IMR-90 (cell line): ENCODE measurements at regions not wholly inside any gene's neighbourhood (a gene's known extent, or its start where the extent isn't known, plus 50 kb on each side); places are given as distances from the start of the nearest gene placed in this dataset.

Experiments used
- ATAC-seq: fragments of 200-7000 bp; cut with Tn5 transposase; 2 replicates; pipeline ENCODE4 v1.9.1; 2020; ENCODE audit warnings: low read depth, mild to moderate bottlenecking, moderate library complexity
- BruUV-seq: library from RNA; stranded (reverse); fragments of 400-500 nt; replicated peaks from 2 replicates; lab custom pipeline; 2021; lab: Mats Ljungman, UMichigan
- CTCF ChIA-PET: fragments of 300-600 bp; formaldehyde crosslinking; extraction: SDS; loops from one replicate; lab custom pipeline; 2021; ENCODE audit warnings: antibody characterized with exemption; lab: Yijun Ruan, JAX
- POLR2A ChIA-PET: fragments of 300-600 bp; sonication (Branson Sonifier 250); formaldehyde crosslinking; loops from one replicate; lab custom pipeline; 2022; ENCODE audit warnings: antibody characterized with exemption; ENCODE audit not compliant: unreplicated experiment; lab: Charles Lee
- DNase-seq: peaks from one replicate; pipeline ENCODE4 v3.0.0; 2013
- H2AFZ ChIP-seq: replicated peaks from 2 replicates; pipeline ENCODE3; 2013; ENCODE audit warnings: low read length, mild to moderate bottlenecking; ENCODE audit not compliant: poor library complexity
- H2AK5ac ChIP-seq: 2 replicates; pipeline ENCODE4 v1.6.1; 2013; ENCODE audit warnings: low read depth, low read length, inconsistent platforms
- H2AK9ac ChIP-seq: replicated peaks from 2 replicates; pipeline ENCODE3; 2013; ENCODE audit warnings: mild to moderate bottlenecking, low read depth, low read length, moderate library complexity; ENCODE audit not compliant: poor library complexity
- H2BK120ac ChIP-seq: 2 replicates; pipeline ENCODE4 v1.6.1; 2013; ENCODE audit warnings: low read depth, low read length, inconsistent platforms
- H2BK15ac ChIP-seq: 3 replicates; pipeline ENCODE4 v1.6.1; 2013; ENCODE audit warnings: low read depth, low read length, inconsistent platforms
- H2BK20ac ChIP-seq: 2 replicates; pipeline ENCODE4 v1.6.1; 2013; ENCODE audit warnings: low read depth, mild to moderate bottlenecking, inconsistent platforms, low read length, moderate library complexity
- H2BK5ac ChIP-seq: 2 replicates; pipeline ENCODE4 v1.6.1; 2013; ENCODE audit warnings: mild to moderate bottlenecking, low read depth, low read length, inconsistent platforms; ENCODE audit not compliant: poor library complexity, severe bottlenecking
- H3K14ac ChIP-seq: replicated peaks from 2 replicates; pipeline ENCODE4 v1.6.1; 2013; ENCODE audit warnings: low read depth, low read length, inconsistent platforms
- H3K18ac ChIP-seq: 2 replicates; pipeline ENCODE4 v1.6.1; 2013; ENCODE audit warnings: low read depth, low read length, control low read depth
- H3K23ac ChIP-seq: 2 replicates; pipeline ENCODE4 v1.6.1; 2013; ENCODE audit warnings: low read depth, low read length, inconsistent platforms
- H3K27ac ChIP-seq: 2 replicates; pipeline ENCODE4 v1.5.1; 2013; ENCODE audit warnings: mild to moderate bottlenecking, control low read depth, low read length; ENCODE audit not compliant: insufficient read depth
- H3K27me3 ChIP-seq: 2 replicates; pipeline ENCODE4 v1.6.1; 2013; ENCODE audit warnings: low read length; ENCODE audit not compliant: control insufficient read depth, insufficient read depth
- H3K36me3 ChIP-seq: 2 replicates; pipeline ENCODE4 v1.6.1; 2013; ENCODE audit warnings: low read length, mixed read lengths; ENCODE audit not compliant: control insufficient read depth, insufficient read depth
- H3K4ac ChIP-seq: 2 replicates; pipeline ENCODE4 v1.6.1; 2013; ENCODE audit warnings: low read depth, low read length, inconsistent platforms
- H3K4me1 ChIP-seq: 2 replicates; pipeline ENCODE4 v1.6.1; 2013; ENCODE audit warnings: low read length, mixed read lengths; ENCODE audit not compliant: control insufficient read depth, insufficient read depth
- H3K4me2 ChIP-seq: 2 replicates; pipeline ENCODE4 v1.6.1; 2013; ENCODE audit warnings: low read depth, mild to moderate bottlenecking, control low read depth, low read length, moderate library complexity
- H3K4me3 ChIP-seq: 2 replicates; pipeline ENCODE4 v1.5.1; 2013; ENCODE audit warnings: low read depth, mild to moderate bottlenecking, control low read depth, low read length, moderate library complexity; ENCODE audit not compliant: insufficient read depth
- H3K56ac ChIP-seq: 2 replicates; pipeline ENCODE4 v1.6.1; 2013; ENCODE audit warnings: low read length, inconsistent platforms; ENCODE audit not compliant: insufficient read depth; ENCODE audit errors: extremely low read depth
- H3K79me1 ChIP-seq, 2 experiments: 2 replicates each; pipeline ENCODE4 v1.6.1; 2013; ENCODE audit warnings: low read length in 2 of 2, inconsistent platforms in 1 of 2, low read depth in 1 of 2
- H3K9ac ChIP-seq: 2 replicates; pipeline ENCODE4 v1.6.1; 2013; ENCODE audit warnings: low read depth, low read length, control low read depth
- H3K9me1 ChIP-seq: 2 replicates; pipeline ENCODE4 v1.6.1; 2013; ENCODE audit warnings: low read length, inconsistent platforms; ENCODE audit not compliant: insufficient read depth
- H3K9me3 ChIP-seq: 2 replicates; pipeline ENCODE4 v1.6.1; 2013; ENCODE audit warnings: low read length; ENCODE audit not compliant: control insufficient read depth, insufficient read depth
- H4K20me1 ChIP-seq: 2 replicates; pipeline ENCODE4 v1.6.1; 2013; ENCODE audit warnings: low read length, inconsistent platforms; ENCODE audit not compliant: insufficient read depth
- H4K5ac ChIP-seq: 2 replicates; pipeline ENCODE4 v1.6.1; 2013; ENCODE audit warnings: mild to moderate bottlenecking, low read depth, low read length, control low read depth
- H4K8ac ChIP-seq, 2 experiments: 2 replicates each; pipeline ENCODE4 v1.6.1; 2013; ENCODE audit warnings: low read depth in 2 of 2, low read length in 2 of 2, control low read depth in 1 of 2, inconsistent platforms in 1 of 2
- H4K91ac ChIP-seq: 2 replicates; pipeline ENCODE4 v1.6.1; 2013; ENCODE audit warnings: low read depth, low read length, inconsistent platforms; ENCODE audit not compliant: insufficient read depth
- BHLHE40 ChIP-seq: fragments of 150-350 bp; IDR thresholded peaks from 2 replicates; pipeline ENCODE4 v1.6.1; 2016; ENCODE audit warnings: mild to moderate bottlenecking, low read depth, low read length
- CHD1 ChIP-seq: IDR thresholded peaks from 2 replicates; pipeline ENCODE4 v1.6.1; 2012; ENCODE audit warnings: low read depth, low read length, improper control_type of control experiment
- FOS ChIP-seq: fragments of 150-350 bp; IDR thresholded peaks from 2 replicates; pipeline ENCODE4 v1.6.1; 2016; ENCODE audit warnings: low read depth, low read length
- POLR2A ChIP-seq: IDR thresholded peaks from 2 replicates; pipeline ENCODE4 v1.6.1; 2012; ENCODE audit warnings: mild to moderate bottlenecking, low read depth, low read length
- WGBS, 2 experiments: methylation state at CpG; one replicate each; pipeline versions ENCODE4 v1.1.5 to v1.1.7; 2013; ENCODE audit warnings: missing lambda C conversion rate in 2 of 2; ENCODE audit not compliant: insufficient read length in 1 of 2; ENCODE audit errors: extremely low coverage in 2 of 2; 5-methylcytosine and 5-hydroxymethylcytosine counted together
- dilution Hi-C: fragments of 300-500 bp; cut with HindIII; formaldehyde crosslinking; loops from one replicate; pipeline ENCODE4 v1.14.3; 2018; ENCODE audit warnings: low sequenced_read_pairs; ENCODE audit not compliant: unreplicated experiment
- in situ Hi-C: fragments of 300-500 bp; cut with MboI; formaldehyde crosslinking; loops from 3 replicates; pipeline ENCODE4 v1.14.3; 2019; ENCODE audit warnings: low sequenced_read_pairs, inconsistent platforms, mixed read lengths
- intact Hi-C: fragments of 100-400 bp; cut with micrococcal nuclease; formaldehyde crosslinking; loops from 2 replicates; pipeline ENCODE4 v1.10.0; 2022
- TF ChIP-seq, protein P1 (sequence below): conservative IDR thresholded peaks from 2 replicates; pipeline ENCODE4 v1.5.1; 2012; ENCODE audit warnings: mild to moderate bottlenecking, low read depth, low read length, improper control_type of control experiment
- TF ChIP-seq, protein P2 (sequence below): fragments of 150-350 bp; IDR thresholded peaks from 2 replicates; pipeline ENCODE4 v1.6.1; 2017; ENCODE audit warnings: mild to moderate bottlenecking, antibody characterized with exemption, low read length, low read depth

DNA sequence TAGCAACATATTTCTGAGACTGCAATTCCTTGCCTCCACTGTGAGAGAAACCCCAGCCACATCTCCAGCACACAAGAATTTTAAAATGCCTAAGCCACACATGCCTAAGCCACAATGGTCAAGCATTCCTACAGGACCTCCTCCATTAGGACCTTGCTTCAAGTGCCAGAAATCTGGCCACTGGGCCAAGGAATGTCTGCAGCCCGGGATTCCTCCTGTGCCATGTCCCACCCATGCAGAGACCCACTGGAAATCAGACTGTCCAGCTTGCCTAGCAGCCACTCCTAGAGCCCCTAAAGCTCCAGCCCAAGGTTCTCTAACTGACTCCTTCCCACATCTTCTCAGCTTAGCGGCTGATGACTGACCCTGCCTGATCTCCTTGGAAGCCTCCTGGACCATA lies 117.5 kb downstream of the AHR start:
- Histone ChIP-seq H3K4ac (no peak overlapping the region), H4K20me1 (no peaks in the 10 kb centered on the region), H3K23ac (no peak overlapping the region), H2BK120ac (no peak overlapping the region), H3K18ac (no peak overlapping the region), H4K91ac (no peak overlapping the region), H3K4me3 (no peak overlapping the region), H3K27ac (no peak overlapping the region), H2BK15ac (no peak overlapping the region), H3K9ac (no peak overlapping the region), H2BK20ac (no peak overlapping the region), H3K4me2 (no peak overlapping the region), H2AK9ac (no peak overlapping the region), H2AK5ac (no peak overlapping the region), H3K36me3 (no peaks in the 10 kb centered on the region), H3K4me1 (no peaks in the 10 kb centered on the region), H4K8ac (no peak overlapping the region), H4K5ac (no peak overlapping the region), H2AFZ (no peak overlapping the region), H2BK5ac (no peak overlapping the region), H3K9me3 (no peaks in the 10 kb centered on the region), H3K14ac (no peak overlapping the region; the same call in 1 of the 2 replicates), H3K27me3 (no peaks in the 10 kb centered on the region), H3K56ac (no peak overlapping the region), H3K9me1 (no peaks in the 10 kb centered on the region), H3K79me1 (no peaks in the 10 kb centered on the region)
- dilution Hi-C loops (no loop called here), intact Hi-C loops (no loop called here), in situ Hi-C loops (no loop called here)
- POLR2A ChIA-PET: no interaction called here
- BruUV-seq: no TSS peak
- CTCF ChIA-PET: no interaction called here
- 80% methylated on average over 1 of the region's 2 CpGs; no CpG with 5 or more reads in 1 of the 2 experiments for WGBS, 2 experiments
- ATAC-seq (no peak), DNase-seq (no peak)
- TF ChIP-seq BHLHE40: no peak
- no peak for TF ChIP-seq CHD1
- TF ChIP-seq, protein P1, sequence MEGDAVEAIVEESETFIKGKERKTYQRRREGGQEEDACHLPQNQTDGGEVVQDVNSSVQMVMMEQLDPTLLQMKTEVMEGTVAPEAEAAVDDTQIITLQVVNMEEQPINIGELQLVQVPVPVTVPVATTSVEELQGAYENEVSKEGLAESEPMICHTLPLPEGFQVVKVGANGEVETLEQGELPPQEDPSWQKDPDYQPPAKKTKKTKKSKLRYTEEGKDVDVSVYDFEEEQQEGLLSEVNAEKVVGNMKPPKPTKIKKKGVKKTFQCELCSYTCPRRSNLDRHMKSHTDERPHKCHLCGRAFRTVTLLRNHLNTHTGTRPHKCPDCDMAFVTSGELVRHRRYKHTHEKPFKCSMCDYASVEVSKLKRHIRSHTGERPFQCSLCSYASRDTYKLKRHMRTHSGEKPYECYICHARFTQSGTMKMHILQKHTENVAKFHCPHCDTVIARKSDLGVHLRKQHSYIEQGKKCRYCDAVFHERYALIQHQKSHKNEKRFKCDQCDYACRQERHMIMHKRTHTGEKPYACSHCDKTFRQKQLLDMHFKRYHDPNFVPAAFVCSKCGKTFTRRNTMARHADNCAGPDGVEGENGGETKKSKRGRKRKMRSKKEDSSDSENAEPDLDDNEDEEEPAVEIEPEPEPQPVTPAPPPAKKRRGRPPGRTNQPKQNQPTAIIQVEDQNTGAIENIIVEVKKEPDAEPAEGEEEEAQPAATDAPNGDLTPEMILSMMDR: no peak
- TF ChIP-seq POLR2A: no peak
- TF ChIP-seq FOS: no peak
- TF ChIP-seq, protein P2, sequence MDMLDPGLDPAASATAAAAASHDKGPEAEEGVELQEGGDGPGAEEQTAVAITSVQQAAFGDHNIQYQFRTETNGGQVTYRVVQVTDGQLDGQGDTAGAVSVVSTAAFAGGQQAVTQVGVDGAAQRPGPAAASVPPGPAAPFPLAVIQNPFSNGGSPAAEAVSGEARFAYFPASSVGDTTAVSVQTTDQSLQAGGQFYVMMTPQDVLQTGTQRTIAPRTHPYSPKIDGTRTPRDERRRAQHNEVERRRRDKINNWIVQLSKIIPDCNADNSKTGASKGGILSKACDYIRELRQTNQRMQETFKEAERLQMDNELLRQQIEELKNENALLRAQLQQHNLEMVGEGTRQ: no peak
